ENCODE measurements at regions not wholly inside any gene's neighbourhood (a gene's known extent, or its start where the extent isn't known, plus 50 kb on each side); places are given as distances from the start of the nearest gene placed in this dataset.
A peak's percentile ranks its signal among the peaks of the same experiment; 100 is the strongest.

DNA sequence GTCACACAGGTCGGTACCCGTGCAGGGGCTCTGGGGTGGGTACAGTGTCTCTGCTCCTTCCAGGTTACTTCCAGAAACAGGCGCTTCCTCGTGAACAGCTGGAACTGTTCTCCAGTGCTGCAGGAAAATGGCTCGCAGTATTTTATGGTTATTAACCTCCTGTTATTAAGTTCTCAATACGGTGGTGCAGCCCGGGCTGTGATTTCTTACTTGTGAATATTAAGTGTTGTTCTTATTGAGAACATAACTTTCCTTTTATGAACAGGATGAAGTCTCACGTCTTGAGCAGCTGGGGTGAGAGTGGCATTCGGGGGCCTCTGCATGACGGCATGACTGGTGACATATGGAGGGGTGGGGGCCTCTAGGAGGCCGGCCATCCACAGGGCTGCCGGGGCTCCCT is 430.8 kb downstream of the GLRX3 start:
- H3K9me2 ChIP-seq (replicated peaks; ENCODE audit: low read depth, low read length): no peaks in the 10 kb centered on the region
- no peak overlapping the region for H2AFZ ChIP-seq (ENCODE audit: low read length)
- no peaks in the 10 kb centered on the region for H3F3A ChIP-seq (ENCODE audit: low read depth)
- H4K20me1 ChIP-seq (ENCODE audit: insufficient read depth, low read length, poor library complexity, severe bottlenecking): no peaks in the 10 kb centered on the region
- H3K4me3 ChIP-seq (ENCODE audit: low read length, poor library complexity, severe bottlenecking): no peak overlapping the region
- no peak overlapping the region for H3K9ac ChIP-seq (ENCODE audit: low read depth, low read length, poor library complexity, severe bottlenecking)
- no peaks in the 10 kb centered on the region for H3K27me3 ChIP-seq (ENCODE audit: insufficient read depth, low read length, poor library complexity, severe bottlenecking)
- H3K79me2 ChIP-seq (ENCODE audit: insufficient read depth, low read length): no peaks in the 10 kb centered on the region
- H3K4me2 ChIP-seq (ENCODE audit: low read depth, low read length, poor library complexity, severe bottlenecking): peak overlapping the region; percentile 8
- no peaks in the 10 kb centered on the region for H3K4me1 ChIP-seq (ENCODE audit: insufficient read depth, low read length, poor library complexity, severe bottlenecking)
- H3K36me3 ChIP-seq (ENCODE audit: insufficient read depth, low read length): no peaks in the 10 kb centered on the region
- TF ChIP-seq EZH2phosphoT487 (IDR thresholded peaks at IDR 0.05; ENCODE audit: borderline replicate concordance): no peak
- TF ChIP-seq, protein P1, sequence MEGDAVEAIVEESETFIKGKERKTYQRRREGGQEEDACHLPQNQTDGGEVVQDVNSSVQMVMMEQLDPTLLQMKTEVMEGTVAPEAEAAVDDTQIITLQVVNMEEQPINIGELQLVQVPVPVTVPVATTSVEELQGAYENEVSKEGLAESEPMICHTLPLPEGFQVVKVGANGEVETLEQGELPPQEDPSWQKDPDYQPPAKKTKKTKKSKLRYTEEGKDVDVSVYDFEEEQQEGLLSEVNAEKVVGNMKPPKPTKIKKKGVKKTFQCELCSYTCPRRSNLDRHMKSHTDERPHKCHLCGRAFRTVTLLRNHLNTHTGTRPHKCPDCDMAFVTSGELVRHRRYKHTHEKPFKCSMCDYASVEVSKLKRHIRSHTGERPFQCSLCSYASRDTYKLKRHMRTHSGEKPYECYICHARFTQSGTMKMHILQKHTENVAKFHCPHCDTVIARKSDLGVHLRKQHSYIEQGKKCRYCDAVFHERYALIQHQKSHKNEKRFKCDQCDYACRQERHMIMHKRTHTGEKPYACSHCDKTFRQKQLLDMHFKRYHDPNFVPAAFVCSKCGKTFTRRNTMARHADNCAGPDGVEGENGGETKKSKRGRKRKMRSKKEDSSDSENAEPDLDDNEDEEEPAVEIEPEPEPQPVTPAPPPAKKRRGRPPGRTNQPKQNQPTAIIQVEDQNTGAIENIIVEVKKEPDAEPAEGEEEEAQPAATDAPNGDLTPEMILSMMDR (conservative IDR thresholded peaks at IDR 0.05; ENCODE audit: low read length): no peak
- H3K9me3 ChIP-seq (ENCODE audit: insufficient read depth, low read depth, low read length): peaks cover 2% of the 10 kb centered on the region; the same call in 1 of the 2 replicates

DNA sequence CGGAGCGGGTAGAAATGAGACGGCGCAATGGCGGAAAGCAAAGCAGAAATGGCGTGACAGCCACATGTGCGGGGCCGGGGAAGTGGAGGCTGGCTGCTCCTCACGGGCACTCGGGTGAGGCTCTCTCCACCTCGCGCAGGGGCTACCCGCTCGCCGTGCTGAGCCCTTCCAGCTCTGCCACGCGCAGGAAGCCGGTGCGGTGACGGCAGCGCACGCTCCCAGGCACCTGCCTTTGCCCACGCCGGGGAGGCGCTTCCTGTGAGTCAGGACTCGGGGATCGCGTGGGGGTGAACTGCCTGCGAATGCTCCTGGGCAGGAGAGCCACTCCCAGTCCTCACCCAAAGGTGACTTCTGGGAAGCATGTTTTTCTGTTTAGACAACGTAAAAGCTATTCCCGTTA is 431.2 kb downstream of the GLRX3 start:
- Histone ChIP-seq H2AFZ (ENCODE audit: low read length) (no peak overlapping the region), H3K9me3 (ENCODE audit: insufficient read depth, low read depth, low read length) (peaks cover 2% of the 10 kb centered on the region; the same call in 1 of the 2 replicates), H3K36me3 (ENCODE audit: insufficient read depth, low read length) (no peaks in the 10 kb centered on the region), H3F3A (ENCODE audit: low read depth) (no peaks in the 10 kb centered on the region), H3K9me2 (replicated peaks; ENCODE audit: low read depth, low read length) (no peaks in the 10 kb centered on the region), H3K9ac (ENCODE audit: low read depth, low read length, poor library complexity, severe bottlenecking) (no peak overlapping the region), H3K4me3 (ENCODE audit: low read length, poor library complexity, severe bottlenecking) (no peak overlapping the region), H3K27me3 (ENCODE audit: insufficient read depth, low read length, poor library complexity, severe bottlenecking) (no peaks in the 10 kb centered on the region), H3K4me1 (ENCODE audit: insufficient read depth, low read length, poor library complexity, severe bottlenecking) (no peaks in the 10 kb centered on the region), H3K4me2 (ENCODE audit: low read depth, low read length, poor library complexity, severe bottlenecking) (no peak overlapping the region), H3K79me2 (ENCODE audit: insufficient read depth, low read length) (no peaks in the 10 kb centered on the region), H4K20me1 (ENCODE audit: insufficient read depth, low read length, poor library complexity, severe bottlenecking) (no peaks in the 10 kb centered on the region)
- TF ChIP-seq, protein P1 (conservative IDR thresholded peaks at IDR 0.05; ENCODE audit: low read length): no peak
- no peak for TF ChIP-seq EZH2phosphoT487 (IDR thresholded peaks at IDR 0.05; ENCODE audit: borderline replicate concordance)

DNA sequence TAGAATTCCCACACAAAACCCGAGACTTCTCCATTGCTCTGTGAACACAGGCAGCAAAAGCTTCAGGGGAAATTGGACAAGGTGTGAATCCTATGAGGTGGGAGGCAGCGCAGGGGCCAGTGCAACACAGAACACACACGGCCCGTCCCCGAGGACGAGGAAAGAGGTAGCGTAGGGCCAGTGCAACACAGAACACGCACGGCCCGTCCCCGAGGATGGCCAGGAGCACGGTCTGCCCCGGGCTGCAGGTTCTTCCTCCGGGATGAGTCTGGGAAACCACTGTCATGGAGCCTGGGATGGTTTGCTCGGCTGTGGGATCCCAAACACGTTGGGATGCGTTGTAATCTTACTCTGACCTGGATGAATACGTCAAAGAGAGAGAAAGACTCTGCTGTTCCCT is 432.1 kb downstream of the GLRX3 start:
- H3K27me3 ChIP-seq (ENCODE audit: insufficient read depth, low read length, poor library complexity, severe bottlenecking): no peaks in the 10 kb centered on the region
- no peak overlapping the region for H3K4me3 ChIP-seq (ENCODE audit: low read length, poor library complexity, severe bottlenecking)
- H3K9me3 ChIP-seq (ENCODE audit: insufficient read depth, low read depth, low read length): peaks cover 6% of the 10 kb centered on the region; the same call in 1 of the 2 replicates
- H3K4me1 ChIP-seq (ENCODE audit: insufficient read depth, low read length, poor library complexity, severe bottlenecking): no peaks in the 10 kb centered on the region
- no peaks in the 10 kb centered on the region for H4K20me1 ChIP-seq (ENCODE audit: insufficient read depth, low read length, poor library complexity, severe bottlenecking)
- H3K36me3 ChIP-seq (ENCODE audit: insufficient read depth, low read length): no peaks in the 10 kb centered on the region
- TF ChIP-seq EZH2phosphoT487 (IDR thresholded peaks at IDR 0.05; ENCODE audit: borderline replicate concordance): no peak
- TF ChIP-seq, protein P1 (conservative IDR thresholded peaks at IDR 0.05; ENCODE audit: low read length): no peak
- no peaks in the 10 kb centered on the region for H3K9me2 ChIP-seq (replicated peaks; ENCODE audit: low read depth, low read length)
- no peak overlapping the region for H3K4me2 ChIP-seq (ENCODE audit: low read depth, low read length, poor library complexity, severe bottlenecking)
- no peak overlapping the region for H2AFZ ChIP-seq (ENCODE audit: low read length)
- no peak overlapping the region for H3K9ac ChIP-seq (ENCODE audit: low read depth, low read length, poor library complexity, severe bottlenecking)
- H3K79me2 ChIP-seq (ENCODE audit: insufficient read depth, low read length): no peaks in the 10 kb centered on the region
- H3F3A ChIP-seq (ENCODE audit: low read depth): no peaks in the 10 kb centered on the region
